ENCODE measurements at regions not wholly inside any gene's neighbourhood (a gene's known extent, or its start where the extent isn't known, plus 50 kb on each side); places are given as distances from the start of the nearest gene placed in this dataset.

- TF ChIP-seq CTCF (IDR thresholded peaks at IDR 0.05; ENCODE audit: low read length) (no peak), EZH2phosphoT487 (IDR thresholded peaks at IDR 0.05; ENCODE audit: low read length) (no peak), EZH2 (optimal IDR thresholded peaks at IDR 0.05; ENCODE audit: low read depth, low read length) (no peak)
Observed at GRCh38 chr6:40825102-40825501, 213.9 kb downstream of the UNC5CL start.

Measured in MM.1S (cell line).